IMR-90 (cell line): ENCODE measurements at regions not wholly inside any gene's neighbourhood (a gene's known extent, or its start where the extent isn't known, plus 50 kb on each side); places are given as distances from the start of the nearest gene placed in this dataset.

ENCODE experiments used
- ATAC-seq: fragments of 200-7000 bp; cut with Tn5 transposase; 2 replicates; pipeline ENCODE4 v1.9.1; 2020; ENCODE audit warnings: low read depth, mild to moderate bottlenecking, moderate library complexity
- BruUV-seq: library from RNA; stranded (reverse); fragments of 400-500 nt; replicated peaks from 2 replicates; lab custom pipeline; 2021; lab: Mats Ljungman, UMichigan
- CTCF ChIA-PET: fragments of 300-600 bp; formaldehyde crosslinking; extraction: SDS; loops from one replicate; lab custom pipeline; 2021; ENCODE audit warnings: antibody characterized with exemption; lab: Yijun Ruan, JAX
- POLR2A ChIA-PET: fragments of 300-600 bp; sonication (Branson Sonifier 250); formaldehyde crosslinking; loops from one replicate; lab custom pipeline; 2022; ENCODE audit warnings: antibody characterized with exemption; ENCODE audit not compliant: unreplicated experiment; lab: Charles Lee
- DNase-seq: peaks from one replicate; pipeline ENCODE4 v3.0.0; 2013
- H2AFZ ChIP-seq: replicated peaks from 2 replicates; pipeline ENCODE3; 2013; ENCODE audit warnings: low read length, mild to moderate bottlenecking; ENCODE audit not compliant: poor library complexity
- H2AK5ac ChIP-seq: 2 replicates; pipeline ENCODE4 v1.6.1; 2013; ENCODE audit warnings: low read depth, low read length, inconsistent platforms
- H2AK9ac ChIP-seq: replicated peaks from 2 replicates; pipeline ENCODE3; 2013; ENCODE audit warnings: mild to moderate bottlenecking, low read depth, low read length, moderate library complexity; ENCODE audit not compliant: poor library complexity
- H2BK120ac ChIP-seq: 2 replicates; pipeline ENCODE4 v1.6.1; 2013; ENCODE audit warnings: low read depth, low read length, inconsistent platforms
- H2BK15ac ChIP-seq: 3 replicates; pipeline ENCODE4 v1.6.1; 2013; ENCODE audit warnings: low read depth, low read length, inconsistent platforms
- H2BK20ac ChIP-seq: 2 replicates; pipeline ENCODE4 v1.6.1; 2013; ENCODE audit warnings: low read depth, mild to moderate bottlenecking, inconsistent platforms, low read length, moderate library complexity
- H2BK5ac ChIP-seq: 2 replicates; pipeline ENCODE4 v1.6.1; 2013; ENCODE audit warnings: mild to moderate bottlenecking, low read depth, low read length, inconsistent platforms; ENCODE audit not compliant: poor library complexity, severe bottlenecking
- H3K14ac ChIP-seq: replicated peaks from 2 replicates; pipeline ENCODE4 v1.6.1; 2013; ENCODE audit warnings: low read depth, low read length, inconsistent platforms
- H3K18ac ChIP-seq: 2 replicates; pipeline ENCODE4 v1.6.1; 2013; ENCODE audit warnings: low read depth, low read length, control low read depth
- H3K23ac ChIP-seq: 2 replicates; pipeline ENCODE4 v1.6.1; 2013; ENCODE audit warnings: low read depth, low read length, inconsistent platforms
- H3K27ac ChIP-seq: 2 replicates; pipeline ENCODE4 v1.5.1; 2013; ENCODE audit warnings: mild to moderate bottlenecking, control low read depth, low read length; ENCODE audit not compliant: insufficient read depth
- H3K27me3 ChIP-seq: 2 replicates; pipeline ENCODE4 v1.6.1; 2013; ENCODE audit warnings: low read length; ENCODE audit not compliant: control insufficient read depth, insufficient read depth
- H3K36me3 ChIP-seq: 2 replicates; pipeline ENCODE4 v1.6.1; 2013; ENCODE audit warnings: low read length, mixed read lengths; ENCODE audit not compliant: control insufficient read depth, insufficient read depth
- H3K4ac ChIP-seq: 2 replicates; pipeline ENCODE4 v1.6.1; 2013; ENCODE audit warnings: low read depth, low read length, inconsistent platforms
- H3K4me1 ChIP-seq: 2 replicates; pipeline ENCODE4 v1.6.1; 2013; ENCODE audit warnings: low read length, mixed read lengths; ENCODE audit not compliant: control insufficient read depth, insufficient read depth
- H3K4me2 ChIP-seq: 2 replicates; pipeline ENCODE4 v1.6.1; 2013; ENCODE audit warnings: low read depth, mild to moderate bottlenecking, control low read depth, low read length, moderate library complexity
- H3K4me3 ChIP-seq: 2 replicates; pipeline ENCODE4 v1.5.1; 2013; ENCODE audit warnings: low read depth, mild to moderate bottlenecking, control low read depth, low read length, moderate library complexity; ENCODE audit not compliant: insufficient read depth
- H3K56ac ChIP-seq: 2 replicates; pipeline ENCODE4 v1.6.1; 2013; ENCODE audit warnings: low read length, inconsistent platforms; ENCODE audit not compliant: insufficient read depth; ENCODE audit errors: extremely low read depth
- H3K79me1 ChIP-seq, 2 experiments: 2 replicates each; pipeline ENCODE4 v1.6.1; 2013; ENCODE audit warnings: low read length in 2 of 2, inconsistent platforms in 1 of 2, low read depth in 1 of 2
- H3K9ac ChIP-seq: 2 replicates; pipeline ENCODE4 v1.6.1; 2013; ENCODE audit warnings: low read depth, low read length, control low read depth
- H3K9me1 ChIP-seq: 2 replicates; pipeline ENCODE4 v1.6.1; 2013; ENCODE audit warnings: low read length, inconsistent platforms; ENCODE audit not compliant: insufficient read depth
- H3K9me3 ChIP-seq: 2 replicates; pipeline ENCODE4 v1.6.1; 2013; ENCODE audit warnings: low read length; ENCODE audit not compliant: control insufficient read depth, insufficient read depth
- H4K20me1 ChIP-seq: 2 replicates; pipeline ENCODE4 v1.6.1; 2013; ENCODE audit warnings: low read length, inconsistent platforms; ENCODE audit not compliant: insufficient read depth
- H4K5ac ChIP-seq: 2 replicates; pipeline ENCODE4 v1.6.1; 2013; ENCODE audit warnings: mild to moderate bottlenecking, low read depth, low read length, control low read depth
- H4K8ac ChIP-seq, 2 experiments: 2 replicates each; pipeline ENCODE4 v1.6.1; 2013; ENCODE audit warnings: low read depth in 2 of 2, low read length in 2 of 2, control low read depth in 1 of 2, inconsistent platforms in 1 of 2
- H4K91ac ChIP-seq: 2 replicates; pipeline ENCODE4 v1.6.1; 2013; ENCODE audit warnings: low read depth, low read length, inconsistent platforms; ENCODE audit not compliant: insufficient read depth
- CEBPB ChIP-seq: IDR thresholded peaks from 2 replicates; pipeline ENCODE4 v1.6.1; 2012; ENCODE audit warnings: low read depth, low read length, improper control_type of control experiment
- FOS ChIP-seq: fragments of 150-350 bp; IDR thresholded peaks from 2 replicates; pipeline ENCODE4 v1.6.1; 2016; ENCODE audit warnings: low read depth, low read length
- MAFK ChIP-seq: IDR thresholded peaks from 2 replicates; pipeline ENCODE4 v1.6.1; 2012; ENCODE audit warnings: low read depth, low read length, improper control_type of control experiment
- POLR2A ChIP-seq: IDR thresholded peaks from 2 replicates; pipeline ENCODE4 v1.6.1; 2012; ENCODE audit warnings: mild to moderate bottlenecking, low read depth, low read length
- RAD21 ChIP-seq: IDR thresholded peaks from 2 replicates; pipeline ENCODE4 v1.6.1; 2012; ENCODE audit warnings: low read length, improper control_type of control experiment
- RCOR1 ChIP-seq: IDR thresholded peaks from 2 replicates; pipeline ENCODE4 v1.6.1; 2012; ENCODE audit warnings: mild to moderate bottlenecking, low read length, improper control_type of control experiment; ENCODE audit not compliant: insufficient replicate concordance
- RFX5 ChIP-seq: IDR thresholded peaks from 2 replicates; pipeline ENCODE4 v1.8.0; 2012; ENCODE audit warnings: low read depth, mild to moderate bottlenecking, low read length, moderate library complexity
- SMC3 ChIP-seq: fragments of 150-350 bp; IDR thresholded peaks from 2 replicates; pipeline ENCODE4 v1.6.1; 2016; ENCODE audit warnings: low read depth, mild to moderate bottlenecking, antibody characterized with exemption, low read length, moderate library complexity
- USF2 ChIP-seq: fragments of 150-350 bp; IDR thresholded peaks from 2 replicates; pipeline ENCODE4 v1.6.1; 2017; ENCODE audit warnings: mild to moderate bottlenecking, antibody characterized with exemption, low read length, low read depth
- WGBS, 2 experiments: methylation state at CpG; one replicate each; pipeline versions ENCODE4 v1.1.5 to v1.1.7; 2013; ENCODE audit warnings: missing lambda C conversion rate in 2 of 2; ENCODE audit not compliant: insufficient read length in 1 of 2; ENCODE audit errors: extremely low coverage in 2 of 2; 5-methylcytosine and 5-hydroxymethylcytosine counted together
- dilution Hi-C: fragments of 300-500 bp; cut with HindIII; formaldehyde crosslinking; loops from one replicate; pipeline ENCODE4 v1.14.3; 2018; ENCODE audit warnings: low sequenced_read_pairs; ENCODE audit not compliant: unreplicated experiment
- in situ Hi-C: fragments of 300-500 bp; cut with MboI; formaldehyde crosslinking; loops from 3 replicates; pipeline ENCODE4 v1.14.3; 2019; ENCODE audit warnings: low sequenced_read_pairs, inconsistent platforms, mixed read lengths
- intact Hi-C: fragments of 100-400 bp; cut with micrococcal nuclease; formaldehyde crosslinking; loops from 2 replicates; pipeline ENCODE4 v1.10.0; 2022

- BruUV-seq = no TSS peak
- no peak for DNase-seq
- Histone ChIP-seq H3K9me1 (no peaks in the 10 kb centered on the region), H3K23ac (no peak overlapping the region), H4K20me1 (no peaks in the 10 kb centered on the region), H3K27ac (no peak overlapping the region), H2AK9ac (no peak overlapping the region), H3K18ac (no peak overlapping the region), H3K4me1 (no peaks in the 10 kb centered on the region), H3K4me2 (no peak overlapping the region), H2BK5ac (no peak overlapping the region), H3K9ac (no peak overlapping the region), H3K27me3 (no peaks in the 10 kb centered on the region), H3K14ac (no peak overlapping the region), H3K4ac (no peak overlapping the region), H3K4me3 (no peak overlapping the region), H4K5ac (no peak overlapping the region), H3K36me3 (no peaks in the 10 kb centered on the region), H2BK20ac (no peak overlapping the region), H3K56ac (no peak overlapping the region), H4K91ac (no peak overlapping the region), H2BK15ac (no peak overlapping the region), H2AK5ac (no peak overlapping the region), H2AFZ (no peak overlapping the region), H4K8ac (no peak overlapping the region), H3K79me1 (no peaks in the 10 kb centered on the region), H2BK120ac (no peak overlapping the region), H3K9me3 (no peaks in the 10 kb centered on the region)
- ATAC-seq = no peak; the same call in 1 of the 2 replicates
- TF ChIP-seq FOS (no peak), RFX5 (no peak), POLR2A (no peak), RCOR1 (no peak), MAFK (no peak), CEBPB (no peak), RAD21 (no peak), SMC3 (no peak), USF2 (no peak)
- dilution Hi-C loops = no loop called here
- no CpG with 5 or more reads among the region's 3 CpGs for WGBS, 2 experiments
- in situ Hi-C loops = no loop called here
- ChIA-PET CTCF (interaction anchor here (0.9 to 1.2 kb wide), 2 partner anchors 20 to 320 kb away, joined by 3 to 4 read pairs; no protein-coding TSS in a partner anchor), POLR2A (no interaction called here)
- intact Hi-C loops = no loop called here
These were observed 629.1 kb upstream of the IMPG1 start for GRCh38 chr6:76701610-76702009.
